Cardiac muscle cell (in vitro differentiated cells and primary cell): ENCODE measurements at regions not wholly inside any gene's neighbourhood (a gene's known extent, or its start where the extent isn't known, plus 50 kb on each side); places are given as distances from the start of the nearest gene placed in this dataset.

ENCODE experiments used
- DNase-seq, 2 donors: peaks; one replicate each; pipeline versions ENCODE4 v3.0.0 to v3.0.0-alpha.2; 2010 to 2017; ENCODE audit warnings: low read depth in 1 of 2, low spot score in 1 of 2
- H3K27ac ChIP-seq: fragments of 200-600 bp; sonication (generic); 2 replicates; pipeline ENCODE4 v1.5.1; 2016
- H3K27me3 ChIP-seq: fragments of 200-600 bp; sonication (generic); 2 replicates; pipeline ENCODE4 v1.6.0; 2016; ENCODE audit warnings: control low read depth
- H3K36me3 ChIP-seq: fragments of 200-600 bp; sonication (generic); 2 replicates; pipeline ENCODE4 v1.5.1; 2016; ENCODE audit warnings: control low read depth
- H3K4me1 ChIP-seq: fragments of 200-600 bp; sonication (generic); 2 replicates; pipeline ENCODE4 v1.8.1; 2017; ENCODE audit warnings: low read depth, mild to moderate bottlenecking, mixed run types
- H3K4me3 ChIP-seq: fragments of 200-600 bp; sonication (generic); 2 replicates; pipeline ENCODE4 v1.5.1; 2016; ENCODE audit warnings: mild to moderate bottlenecking
- H3K9me3 ChIP-seq: fragments of 200-600 bp; sonication (generic); 2 replicates; pipeline ENCODE4 v1.5.1; 2017; ENCODE audit warnings: low read depth, mild to moderate bottlenecking, control low read depth
- TF ChIP-seq, protein P1 (sequence below): IDR thresholded peaks from 2 replicates; pipeline ENCODE4 v1.5.1; 2012; ENCODE audit warnings: low read depth, mild to moderate bottlenecking, low read length

GRCh38 chr2:780002-780401 is 102.8 kb upstream of the TMEM18 start:
- H3K27me3 ChIP-seq = no peaks in the 10 kb centered on the region
- no peak overlapping the region for H3K27ac ChIP-seq
- DNase-seq = no peak
- no peaks in the 10 kb centered on the region for H3K9me3 ChIP-seq
- no peaks in the 10 kb centered on the region for H3K4me1 ChIP-seq
- TF ChIP-seq, protein P1, sequence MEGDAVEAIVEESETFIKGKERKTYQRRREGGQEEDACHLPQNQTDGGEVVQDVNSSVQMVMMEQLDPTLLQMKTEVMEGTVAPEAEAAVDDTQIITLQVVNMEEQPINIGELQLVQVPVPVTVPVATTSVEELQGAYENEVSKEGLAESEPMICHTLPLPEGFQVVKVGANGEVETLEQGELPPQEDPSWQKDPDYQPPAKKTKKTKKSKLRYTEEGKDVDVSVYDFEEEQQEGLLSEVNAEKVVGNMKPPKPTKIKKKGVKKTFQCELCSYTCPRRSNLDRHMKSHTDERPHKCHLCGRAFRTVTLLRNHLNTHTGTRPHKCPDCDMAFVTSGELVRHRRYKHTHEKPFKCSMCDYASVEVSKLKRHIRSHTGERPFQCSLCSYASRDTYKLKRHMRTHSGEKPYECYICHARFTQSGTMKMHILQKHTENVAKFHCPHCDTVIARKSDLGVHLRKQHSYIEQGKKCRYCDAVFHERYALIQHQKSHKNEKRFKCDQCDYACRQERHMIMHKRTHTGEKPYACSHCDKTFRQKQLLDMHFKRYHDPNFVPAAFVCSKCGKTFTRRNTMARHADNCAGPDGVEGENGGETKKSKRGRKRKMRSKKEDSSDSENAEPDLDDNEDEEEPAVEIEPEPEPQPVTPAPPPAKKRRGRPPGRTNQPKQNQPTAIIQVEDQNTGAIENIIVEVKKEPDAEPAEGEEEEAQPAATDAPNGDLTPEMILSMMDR = no peak
- no peaks in the 10 kb centered on the region for H3K36me3 ChIP-seq
- no peak overlapping the region for H3K4me3 ChIP-seq

DNA sequence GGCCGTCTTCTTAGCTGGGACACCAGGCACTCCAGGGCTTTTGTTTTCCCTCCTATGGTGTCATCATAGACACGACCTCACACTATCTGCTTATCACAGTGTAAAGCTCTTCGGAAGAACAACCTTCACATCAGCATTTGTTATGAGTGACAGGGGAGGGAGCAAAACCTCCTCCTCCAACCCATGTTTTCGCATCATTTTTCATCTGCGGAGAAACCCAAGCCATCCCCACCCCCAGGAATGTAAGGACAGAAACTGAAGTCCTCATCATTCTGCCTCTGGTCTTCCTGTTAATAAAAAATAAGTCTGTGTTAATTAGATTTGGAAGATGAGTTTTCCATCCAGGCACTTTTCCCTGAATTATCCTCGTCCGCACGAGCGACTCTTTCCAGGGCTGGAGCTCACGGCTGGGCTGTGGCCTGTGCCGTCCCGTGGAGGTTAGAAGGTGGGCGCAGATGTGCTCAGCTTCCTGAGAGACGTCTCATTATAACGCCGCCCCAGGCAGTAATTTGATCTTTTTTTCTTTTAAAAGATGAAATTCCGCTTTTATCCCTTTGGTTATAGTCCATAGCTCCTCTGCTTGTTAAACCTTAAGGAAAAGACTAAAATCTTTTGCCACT is 101.6 kb upstream of the TMEM18 start:
- Histone ChIP-seq H3K4me3 (no peak overlapping the region), H3K27me3 (no peaks in the 10 kb centered on the region), H3K9me3 (no peaks in the 10 kb centered on the region), H3K36me3 (no peaks in the 10 kb centered on the region), H3K27ac (no peak overlapping the region), H3K4me1 (no peaks in the 10 kb centered on the region)
- no peak for DNase-seq
- TF ChIP-seq, protein P1 = no peak

GRCh38 chr2:777546-777945 is 100.3 kb upstream of the TMEM18 start:
- Histone ChIP-seq H3K4me1 (no peaks in the 10 kb centered on the region), H3K36me3 (no peaks in the 10 kb centered on the region), H3K9me3 (no peaks in the 10 kb centered on the region), H3K4me3 (no peak overlapping the region), H3K27ac (no peak overlapping the region), H3K27me3 (no peaks in the 10 kb centered on the region)
- no peak for DNase-seq
- TF ChIP-seq, protein P1 = no peak

GRCh38 chr2:777051-777450 is 99.8 kb upstream of the TMEM18 start:
- Histone ChIP-seq H3K27ac (no peak overlapping the region), H3K27me3 (no peaks in the 10 kb centered on the region), H3K4me3 (no peak overlapping the region), H3K36me3 (no peaks in the 10 kb centered on the region), H3K4me1 (no peaks in the 10 kb centered on the region), H3K9me3 (no peaks in the 10 kb centered on the region)
- TF ChIP-seq, protein P1 = no peak
- DNase-seq = no peak

GRCh38 chr2:776487-776886 is 99.3 kb upstream of the TMEM18 start:
- Histone ChIP-seq H3K27ac (no peak overlapping the region), H3K4me1 (no peaks in the 10 kb centered on the region), H3K9me3 (no peaks in the 10 kb centered on the region), H3K4me3 (no peak overlapping the region), H3K36me3 (no peaks in the 10 kb centered on the region), H3K27me3 (no peaks in the 10 kb centered on the region)
- TF ChIP-seq, protein P1 = no peak
- no peak for DNase-seq
